ENCODE measurements at regions not wholly inside any gene's neighbourhood (a gene's known extent, or its start where the extent isn't known, plus 50 kb on each side); places are given as distances from the start of the nearest gene placed in this dataset.
"Not testable (repeated sequence)": the region's sequence is repeated elsewhere in the genome, so short reads cannot be mapped to it uniquely, and the experiment has no call there.

GRCh38 chr10:57032301-57032700 is 671.2 kb upstream of the ZWINT start:
- TF ChIP-seq CTCF, EP300, POLR2A, POLR2AphosphoS5 (IDR thresholded peaks at IDR 0.05): not testable (repeated sequence)

Data from sigmoid colon (tissue), 4 donors.